HCT116 (cell line): ENCODE measurements at regions not wholly inside any gene's neighbourhood (a gene's known extent, or its start where the extent isn't known, plus 50 kb on each side); places are given as distances from the start of the nearest gene placed in this dataset.

Experiments
- ATAC-seq: fragments of 200-7000 bp; cut with Tn5 transposase; 2 replicates; pipeline ENCODE4 v1.9.1; 2020; ENCODE audit warnings: mild to moderate bottlenecking, moderate library complexity
- BruUV-seq: library from RNA; stranded (reverse); fragments of 400-500 nt; replicated peaks from 2 replicates; lab custom pipeline; 2021; lab: Mats Ljungman, UMichigan
- CTCF ChIA-PET: fragments of 300-600 bp; sonication (Branson Sonifier 250); formaldehyde crosslinking; loops from one replicate; lab custom pipeline; 2021; ENCODE audit warnings: antibody characterized with exemption; lab: Charles Lee
- POLR2A ChIA-PET: fragments of 300-600, 350-600 bp; sonication (Branson Sonifier 250); formaldehyde crosslinking; loops from one replicate; lab custom pipeline; 2021; ENCODE audit warnings: antibody characterized with exemption; lab: Charles Lee
- RAD21 ChIA-PET, 2 experiments: fragments of 300-600 bp; sonication (Branson Sonifier 250); formaldehyde crosslinking; loops; one replicate each; lab custom pipeline; 2023; ENCODE audit warnings: low total read pairs in 2 of 2; ENCODE audit not compliant: uncharacterized antibody in 2 of 2, unreplicated experiment in 2 of 2, low non-redundant PET in 1 of 2; lab: Charles Lee
- DNase-seq: peaks from one replicate; pipeline ENCODE4 v3.0.0-alpha.2; 2010; ENCODE audit warnings: low read depth, low spot score
- H2AFZ ChIP-seq: fragments of 200-600 bp; shearing (Covaris generic), sonication (generic); 2 replicates; pipeline ENCODE4 v1.6.1; 2017; ENCODE audit warnings: low read depth, mixed run types, mixed read lengths, antibody characterized with exemption, low read length; ENCODE audit not compliant: poor library complexity, severe bottlenecking
- H3K27ac ChIP-seq: 2 replicates; pipeline ENCODE4 v1.5.1; 2012; ENCODE audit warnings: low read depth, low read length
- H3K27me3 ChIP-seq: fragments of 200-600 bp; sonication (generic); 2 replicates; pipeline ENCODE4 v1.6.1; 2016; ENCODE audit warnings: mixed run types, low read length, mixed read lengths; ENCODE audit not compliant: insufficient read depth
- H3K36me3 ChIP-seq, 2 experiments: fragments of 200-500 bp in 1 of 2; fragments of 200-600 bp in 1 of 2; sonication (Bioruptor generic) in 1 of 2; sonication (generic) in 1 of 2; 2 replicates each; pipeline versions ENCODE4 v1.5.1 to v1.6.1; 2014 to 2016; ENCODE audit warnings: low read length in 2 of 2, inconsistent platforms in 1 of 2, mixed read lengths in 1 of 2, mixed run types in 1 of 2; ENCODE audit not compliant: insufficient read depth in 2 of 2, control insufficient read depth in 1 of 2
- H3K4me1 ChIP-seq, 2 experiments: fragments of 200-600 bp in 1 of 2; sonication (generic) in 1 of 2; 2 replicates each; pipeline versions ENCODE4 v1.5.1 to v1.6.1; 2012 to 2017; ENCODE audit warnings: low read length in 2 of 2, inconsistent platforms in 1 of 2, mild to moderate bottlenecking in 1 of 2, mixed read lengths in 1 of 2, mixed run types in 1 of 2, moderate library complexity in 1 of 2; ENCODE audit not compliant: insufficient read depth in 2 of 2, control insufficient read depth in 1 of 2
- H3K4me2 ChIP-seq: fragments of 200-600 bp; sonication (generic); 2 replicates; pipeline ENCODE4 v1.6.1; 2017; ENCODE audit warnings: mixed run types, low read length, mixed read lengths
- H3K4me3 ChIP-seq, 2 experiments: fragments of 200-600 bp in 1 of 2; sonication (generic) in 1 of 2; replicated peaks in 1 of 2; 2 replicates each; pipeline ENCODE4 v1.5.1; 2011 to 2016; ENCODE audit warnings: low read length in 2 of 2, control low read depth in 1 of 2, low read depth in 1 of 2, mild to moderate bottlenecking in 1 of 2, mixed read lengths in 1 of 2, mixed run types in 1 of 2
- H3K79me2 ChIP-seq: fragments of 200-600 bp; sonication (generic); 2 replicates; pipeline ENCODE4 v1.6.1; 2017; ENCODE audit warnings: mild to moderate bottlenecking, mixed run types, low read length, moderate library complexity, mixed read lengths; ENCODE audit not compliant: insufficient read depth
- H3K9ac ChIP-seq: fragments of 200-600 bp; sonication (generic); 2 replicates; pipeline ENCODE4 v1.6.1; 2016; ENCODE audit warnings: low read length, mixed read lengths
- H3K9me2 ChIP-seq: fragments of 200-600 bp; sonication (generic), shearing (Covaris generic); 2 replicates; pipeline ENCODE4 v1.6.1; 2017; ENCODE audit warnings: mixed run types, mild to moderate bottlenecking, moderate library complexity; ENCODE audit not compliant: insufficient read depth
- H3K9me3 ChIP-seq, 2 experiments: fragments of 200-500 bp in 1 of 2; fragments of 200-600 bp in 1 of 2; sonication (Bioruptor generic) in 1 of 2; sonication (generic) in 1 of 2; 2 replicates each; pipeline ENCODE4 v1.6.1; 2014 to 2017; ENCODE audit warnings: low read length in 2 of 2, mixed read lengths in 2 of 2, inconsistent platforms in 1 of 2, low read depth in 1 of 2, mild to moderate bottlenecking in 1 of 2, mixed run types in 1 of 2, moderate library complexity in 1 of 2; ENCODE audit not compliant: control insufficient read depth in 1 of 2, insufficient read depth in 1 of 2
- H4K20me1 ChIP-seq: fragments of 200-600 bp; sonication (generic), shearing (Covaris generic); 2 replicates; pipeline ENCODE4 v1.6.1; 2017; ENCODE audit warnings: mixed run types, mild to moderate bottlenecking, moderate library complexity; ENCODE audit not compliant: insufficient read depth
- CBX3 ChIP-seq: IDR thresholded peaks from 2 replicates; pipeline ENCODE4 v1.6.1; 2012; ENCODE audit warnings: low read depth
- EZH2phosphoT487 ChIP-seq: fragments of 200-600 bp; IDR thresholded peaks from 2 replicates; pipeline ENCODE4 v1.6.1; 2018; ENCODE audit warnings: antibody characterized with exemption, borderline replicate concordance
- FOSL1 ChIP-seq: IDR thresholded peaks from 2 replicates; pipeline ENCODE4 v1.6.1; 2012; ENCODE audit warnings: low read depth
- POLR2AphosphoS5 ChIP-seq: IDR thresholded peaks from 2 replicates; pipeline ENCODE4 v1.6.1; 2011; ENCODE audit warnings: mild to moderate bottlenecking, low read depth, low read length, moderate library complexity
- REST ChIP-seq: IDR thresholded peaks from 2 replicates; pipeline ENCODE4 v1.6.1; 2012; ENCODE audit warnings: low read depth
- SP1 ChIP-seq: IDR thresholded peaks from 2 replicates; pipeline ENCODE4 v1.6.1; 2012; ENCODE audit warnings: low read depth
- TCF7L2 ChIP-seq: IDR thresholded peaks from 2 replicates; pipeline ENCODE4 v1.7.0; 2011; ENCODE audit warnings: borderline replicate concordance, inconsistent platforms; ENCODE audit not compliant: insufficient read depth, insufficient read length; ENCODE audit errors: extremely low read depth
- ZFX ChIP-seq: fragments of 450-650 bp; IDR thresholded peaks from 2 replicates; pipeline ENCODE4 v1.6.1; 2017
- ZNF274 ChIP-seq: fragments of 200-500 bp; sonication (Bioruptor generic); IDR thresholded peaks from 2 replicates; pipeline ENCODE4 v1.6.1; 2014; ENCODE audit warnings: mild to moderate bottlenecking, low read depth, low read length, inconsistent platforms
- intact Hi-C: fragments of 100-400 bp; cut with micrococcal nuclease; formaldehyde crosslinking; loops from 2 replicates; pipeline ENCODE4 v1.10.0; 2022
- TF ChIP-seq, protein P1 (sequence below): IDR thresholded peaks from 2 replicates; pipeline ENCODE4 v1.6.1; 2011; ENCODE audit warnings: mild to moderate bottlenecking, low read length, moderate library complexity; ENCODE audit not compliant: insufficient replicate concordance; ENCODE audit errors: extremely low read depth

DNA sequence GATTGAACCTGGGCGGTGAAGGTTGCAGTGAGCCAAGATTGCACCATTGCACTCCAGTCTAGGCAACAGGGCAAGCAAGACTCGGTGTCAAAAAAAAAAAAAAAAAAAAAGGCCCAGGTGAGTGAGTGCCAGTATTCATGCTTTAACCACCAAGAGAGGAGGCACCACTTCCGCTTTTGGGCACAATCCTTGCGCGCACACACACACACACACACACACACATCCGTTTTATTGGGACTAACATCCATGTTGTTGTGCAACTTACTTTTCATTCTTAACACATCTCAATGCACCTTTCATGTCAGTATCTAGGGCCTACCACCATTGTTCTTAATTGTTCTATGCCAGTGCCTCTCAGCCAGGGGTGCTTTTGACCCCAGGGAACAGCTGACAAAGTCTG is 263.0 kb downstream of the CDC5L start:
- intact Hi-C loops, result no loop called here
- Histone ChIP-seq H3K9ac (no peak overlapping the region), H3K36me3 (no peaks in the 10 kb centered on the region), H4K20me1 (no peaks in the 10 kb centered on the region), H3K27me3 (no peaks in the 10 kb centered on the region), H3K4me1 (peaks cover 0 to 13% of the 10 kb centered on the region in 2 experiments; a peak in 2 of 4 replicates), H3K27ac (no peak overlapping the region), H3K4me2 (no peak overlapping the region), H3K9me2 (no peaks in the 10 kb centered on the region), H3K4me3 (no peak overlapping the region), H3K9me3 (no peaks in the 10 kb centered on the region), H3K79me2 (no peaks in the 10 kb centered on the region), H2AFZ (no peak overlapping the region)
- no TSS peak for BruUV-seq
- DNase-seq (no peak), ATAC-seq (no peak)
- ChIA-PET POLR2A (no interaction called here), RAD21 (interaction anchor here in 1 of 2 experiments (1.4 kb wide), 1 partner anchor 1064 kb away, joined by 4 read pairs; no protein-coding TSS in a partner anchor), CTCF (interaction anchor here (1.4 kb wide), 1 partner anchor 175 kb away, joined by 7 read pairs; no protein-coding TSS in a partner anchor)
- TF ChIP-seq SP1, result no peak
- TF ChIP-seq EZH2phosphoT487, result no peak
- TF ChIP-seq POLR2AphosphoS5, result no peak
- no peak for TF ChIP-seq CBX3
- TF ChIP-seq ZNF274, result no peak
- TF ChIP-seq REST, result no peak
- no peak for TF ChIP-seq FOSL1
- TF ChIP-seq, protein P1, sequence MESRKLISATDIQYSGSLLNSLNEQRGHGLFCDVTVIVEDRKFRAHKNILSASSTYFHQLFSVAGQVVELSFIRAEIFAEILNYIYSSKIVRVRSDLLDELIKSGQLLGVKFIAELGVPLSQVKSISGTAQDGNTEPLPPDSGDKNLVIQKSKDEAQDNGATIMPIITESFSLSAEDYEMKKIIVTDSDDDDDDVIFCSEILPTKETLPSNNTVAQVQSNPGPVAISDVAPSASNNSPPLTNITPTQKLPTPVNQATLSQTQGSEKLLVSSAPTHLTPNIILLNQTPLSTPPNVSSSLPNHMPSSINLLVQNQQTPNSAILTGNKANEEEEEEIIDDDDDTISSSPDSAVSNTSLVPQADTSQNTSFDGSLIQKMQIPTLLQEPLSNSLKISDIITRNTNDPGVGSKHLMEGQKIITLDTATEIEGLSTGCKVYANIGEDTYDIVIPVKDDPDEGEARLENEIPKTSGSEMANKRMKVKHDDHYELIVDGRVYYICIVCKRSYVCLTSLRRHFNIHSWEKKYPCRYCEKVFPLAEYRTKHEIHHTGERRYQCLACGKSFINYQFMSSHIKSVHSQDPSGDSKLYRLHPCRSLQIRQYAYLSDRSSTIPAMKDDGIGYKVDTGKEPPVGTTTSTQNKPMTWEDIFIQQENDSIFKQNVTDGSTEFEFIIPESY, result no peak
- TF ChIP-seq TCF7L2, result no peak
- no peak for TF ChIP-seq ZFX
